GM23248 (cell line): ENCODE measurements at regions not wholly inside any gene's neighbourhood (a gene's known extent, or its start where the extent isn't known, plus 50 kb on each side); places are given as distances from the start of the nearest gene placed in this dataset.

Experiments
- DNase-seq: peaks from one replicate; pipeline ENCODE4 v3.0.0-alpha.2; 2015
- H2AFZ ChIP-seq: fragments of 200-600 bp; sonication (generic); 2 replicates; pipeline ENCODE4 v1.6.1; 2016; ENCODE audit warnings: antibody characterized with exemption
- H3F3A ChIP-seq: fragments of 200-600 bp; sonication (generic); 2 replicates; pipeline ENCODE4 v1.6.1; 2016; ENCODE audit warnings: mild to moderate bottlenecking, antibody characterized with exemption, mixed run types; ENCODE audit not compliant: insufficient read depth
- H3K27ac ChIP-seq: fragments of 200-600 bp; sonication (generic); 2 replicates; pipeline ENCODE4 v1.5.1; 2016; ENCODE audit warnings: mild to moderate bottlenecking
- H3K27me3 ChIP-seq: fragments of 200-600 bp; sonication (generic); replicated peaks from 2 replicates; pipeline ENCODE4 v1.6.1; 2016; ENCODE audit warnings: mild to moderate bottlenecking; ENCODE audit not compliant: insufficient read depth
- H3K36me3 ChIP-seq: fragments of 200-600 bp; sonication (generic); 2 replicates; pipeline ENCODE4 v1.6.1; 2016; ENCODE audit warnings: low read depth, mild to moderate bottlenecking
- H3K4me1 ChIP-seq: fragments of 200-600 bp; sonication (generic); 2 replicates; pipeline ENCODE4 v1.6.1; 2016; ENCODE audit warnings: mild to moderate bottlenecking; ENCODE audit not compliant: insufficient read depth
- H3K4me2 ChIP-seq: fragments of 200-600 bp; sonication (generic); one replicate; pipeline ENCODE4 v1.6.1; 2016; ENCODE audit warnings: mild to moderate bottlenecking; ENCODE audit not compliant: unreplicated experiment
- H3K4me3 ChIP-seq: fragments of 200-600 bp; sonication (generic); 2 replicates; pipeline ENCODE4 v1.5.1; 2016; ENCODE audit warnings: mild to moderate bottlenecking
- H3K79me2 ChIP-seq: fragments of 200-600 bp; sonication (generic); 2 replicates; pipeline ENCODE4 v1.6.1; 2016; ENCODE audit warnings: mild to moderate bottlenecking; ENCODE audit not compliant: insufficient read depth
- H3K9ac ChIP-seq: fragments of 200-600 bp; sonication (generic); 2 replicates; pipeline ENCODE4 v1.6.1; 2016; ENCODE audit warnings: mild to moderate bottlenecking
- H3K9me2 ChIP-seq: fragments of 200-600 bp; sonication (generic); 2 replicates; pipeline ENCODE4 v1.6.1; 2016; ENCODE audit warnings: mixed run types, mild to moderate bottlenecking, moderate library complexity; ENCODE audit not compliant: insufficient read depth
- H3K9me3 ChIP-seq: fragments of 200-600 bp; sonication (generic); one replicate; pipeline ENCODE4 v1.6.1; 2017; ENCODE audit warnings: low read depth
- H4K20me1 ChIP-seq: fragments of 200-600 bp; sonication (generic); 2 replicates; pipeline ENCODE4 v1.6.0; 2016; ENCODE audit not compliant: insufficient read depth
- EZH2 ChIP-seq: fragments of 200-600 bp; sonication (generic); IDR thresholded peaks from 2 replicates; pipeline ENCODE4 v1.6.1; 2018; ENCODE audit warnings: antibody characterized with exemption, mild to moderate bottlenecking; ENCODE audit not compliant: insufficient read depth, poor library complexity, severe bottlenecking
- EZH2phosphoT487 ChIP-seq: fragments of 200-600 bp; sonication (generic); IDR thresholded peaks from 2 replicates; pipeline ENCODE4 v1.6.1; 2018; ENCODE audit warnings: antibody characterized with exemption, moderate library complexity, mild to moderate bottlenecking, low read depth; ENCODE audit not compliant: insufficient read depth
- WGBS, 2 experiments: methylation state at CpG; one replicate each; pipeline ENCODE4 v1.1.6; 2015 to 2017; ENCODE audit warnings: low lambda C conversion rate in 2 of 2, low coverage in 1 of 2; ENCODE audit errors: missing lambda C conversion rate in 2 of 2; 5-methylcytosine and 5-hydroxymethylcytosine counted together
- in situ Hi-C: fragments of 300-500 bp; cut with MboI; formaldehyde crosslinking; loops from 2 replicates; pipeline ENCODE4 v1.15.0; 2020

GRCh38 chr2:38499548-38500282 is 103.0 kb downstream of the HNRNPLL start:
- H3K27ac ChIP-seq = no peak overlapping the region
- no peaks in the 10 kb centered on the region for H4K20me1 ChIP-seq
- WGBS, 2 experiments = 38 to 39% methylated on average over 9 of the region's 9 CpGs
- no peak overlapping the region for H3K4me3 ChIP-seq
- in situ Hi-C loops = no loop called here
- no peak overlapping the region for H2AFZ ChIP-seq
- DNase-seq = no peak
- peaks cover 39% of the 10 kb centered on the region for H3K27me3 ChIP-seq
- H3K4me2 ChIP-seq = no peak overlapping the region
- H3K36me3 ChIP-seq = no peaks in the 10 kb centered on the region
- no peaks in the 10 kb centered on the region for H3F3A ChIP-seq
- no peaks in the 10 kb centered on the region for H3K4me1 ChIP-seq
- H3K9me2 ChIP-seq = no peaks in the 10 kb centered on the region
- H3K9ac ChIP-seq = no peak overlapping the region
- H3K79me2 ChIP-seq = no peaks in the 10 kb centered on the region
- no peaks in the 10 kb centered on the region for H3K9me3 ChIP-seq
- TF ChIP-seq EZH2 (no peak), EZH2phosphoT487 (no peak)

GRCh38 chr2:38498045-38498481 is 104.7 kb downstream of the HNRNPLL start:
- Histone ChIP-seq H4K20me1 (no peaks in the 10 kb centered on the region), H3K27me3 (peaks cover 37% of the 10 kb centered on the region)
- in situ Hi-C loops = no loop called here

GRCh38 chr2:38497670-38498037 is 105.1 kb downstream of the HNRNPLL start:
- no peaks in the 10 kb centered on the region for H3K36me3 ChIP-seq
- H3F3A ChIP-seq = no peaks in the 10 kb centered on the region
- WGBS, 2 experiments = 85 to 87% methylated on average over 3 of the region's 3 CpGs
- no peak overlapping the region for H2AFZ ChIP-seq
- no peak overlapping the region for H3K4me3 ChIP-seq
- no peaks in the 10 kb centered on the region for H4K20me1 ChIP-seq
- no peaks in the 10 kb centered on the region for H3K9me3 ChIP-seq
- H3K9ac ChIP-seq = no peak overlapping the region
- no peak overlapping the region for H3K27ac ChIP-seq
- in situ Hi-C loops = no loop called here
- H3K4me2 ChIP-seq = no peak overlapping the region
- TF ChIP-seq EZH2phosphoT487 (no peak), EZH2 (no peak)
- no peaks in the 10 kb centered on the region for H3K4me1 ChIP-seq
- no peaks in the 10 kb centered on the region for H3K79me2 ChIP-seq
- no peak for DNase-seq
- peaks cover 34% of the 10 kb centered on the region for H3K27me3 ChIP-seq
- no peaks in the 10 kb centered on the region for H3K9me2 ChIP-seq

More at GRCh38 chr2:38498045-38498481, 104.7 kb downstream of the HNRNPLL start:
- Histone ChIP-seq H3K36me3 (no peaks in the 10 kb centered on the region), H3K9me3 (no peaks in the 10 kb centered on the region), H3K9ac (no peak overlapping the region), H3K27ac (no peak overlapping the region), H3K79me2 (no peaks in the 10 kb centered on the region), H3F3A (no peaks in the 10 kb centered on the region), H3K4me2 (no peak overlapping the region), H2AFZ (no peak overlapping the region), H3K4me1 (no peaks in the 10 kb centered on the region), H3K4me3 (no peak overlapping the region), H3K9me2 (no peaks in the 10 kb centered on the region)
- no peak for DNase-seq
- TF ChIP-seq EZH2 = no peak
- TF ChIP-seq EZH2phosphoT487 = no peak
- WGBS, 2 experiments = 81 to 96% methylated on average over 3 of the region's 3 CpGs

- H4K20me1 ChIP-seq = no peaks in the 10 kb centered on the region
- no peak overlapping the region for H3K27ac ChIP-seq
- no peak overlapping the region for H3K4me3 ChIP-seq
- H3K79me2 ChIP-seq = no peaks in the 10 kb centered on the region
- H2AFZ ChIP-seq = no peak overlapping the region
- peak; percentile 14 for DNase-seq
- no peak overlapping the region for H3K9ac ChIP-seq
- TF ChIP-seq EZH2 (no peak), EZH2phosphoT487 (no peak)
- H3K9me2 ChIP-seq = no peaks in the 10 kb centered on the region
- no peaks in the 10 kb centered on the region for H3F3A ChIP-seq
- no peaks in the 10 kb centered on the region for H3K36me3 ChIP-seq
- no peaks in the 10 kb centered on the region for H3K4me1 ChIP-seq
- no peaks in the 10 kb centered on the region for H3K9me3 ChIP-seq
- WGBS, 2 experiments = 29 to 30% methylated on average over 8 of the region's 8 CpGs
- peaks cover 29% of the 10 kb centered on the region for H3K27me3 ChIP-seq
- in situ Hi-C loops = no loop called here
- no peak overlapping the region for H3K4me2 ChIP-seq
Observed at GRCh38 chr2:38496927-38497669, 105.6 kb downstream of the HNRNPLL start.
